ENCODE measurements at regions not wholly inside any gene's neighbourhood (a gene's known extent, or its start where the extent isn't known, plus 50 kb on each side); places are given as distances from the start of the nearest gene placed in this dataset.
"Not testable (repeated sequence)": the region's sequence is repeated elsewhere in the genome, so short reads cannot be mapped to it uniquely, and the experiment has no call there.

DNA sequence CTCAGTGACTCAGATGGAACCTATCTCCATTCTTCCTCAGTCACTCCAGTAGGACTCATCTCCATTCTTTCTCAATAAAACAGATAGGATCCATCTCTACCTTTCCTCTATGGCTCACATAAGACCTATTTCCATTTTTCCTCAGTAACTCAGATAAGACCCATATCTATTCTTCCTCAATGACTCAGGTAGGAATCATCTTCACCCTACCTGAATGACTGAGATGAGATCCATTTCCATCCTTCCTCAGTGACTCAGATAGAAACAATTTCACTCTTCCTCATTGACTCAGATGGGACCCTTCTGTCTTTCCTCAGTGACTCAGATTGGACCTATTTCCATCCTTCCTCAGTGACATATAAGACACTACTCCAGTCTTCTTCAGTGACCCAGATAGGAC lies 165.1 kb downstream of the FBXO4 start:
- no peak for DNase-seq

GRCh38 chr5:42099846-42100245 lies 174.8 kb downstream of the FBXO4 start:
- not testable (repeated sequence) for DNase-seq

DNA sequence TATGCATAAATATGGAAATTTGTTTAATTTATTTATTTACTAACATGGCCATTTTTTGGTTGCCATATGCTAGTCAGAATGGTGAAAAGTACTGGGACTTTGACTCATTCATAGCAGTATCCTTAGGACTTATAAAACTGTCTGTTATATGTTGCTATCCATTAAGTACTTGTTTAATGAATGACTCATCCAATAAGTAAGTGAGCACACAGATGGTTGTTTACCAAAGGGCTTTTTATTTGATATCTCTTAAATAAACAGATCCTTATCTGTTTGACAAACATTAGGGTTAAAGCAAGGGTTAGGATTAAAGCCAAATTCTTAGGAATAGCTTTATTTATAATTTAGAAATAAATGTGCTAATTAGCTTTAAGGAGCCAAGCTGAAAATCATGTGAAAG lies 183.4 kb downstream of the FBXO4 start:
- no peak for DNase-seq

DNA sequence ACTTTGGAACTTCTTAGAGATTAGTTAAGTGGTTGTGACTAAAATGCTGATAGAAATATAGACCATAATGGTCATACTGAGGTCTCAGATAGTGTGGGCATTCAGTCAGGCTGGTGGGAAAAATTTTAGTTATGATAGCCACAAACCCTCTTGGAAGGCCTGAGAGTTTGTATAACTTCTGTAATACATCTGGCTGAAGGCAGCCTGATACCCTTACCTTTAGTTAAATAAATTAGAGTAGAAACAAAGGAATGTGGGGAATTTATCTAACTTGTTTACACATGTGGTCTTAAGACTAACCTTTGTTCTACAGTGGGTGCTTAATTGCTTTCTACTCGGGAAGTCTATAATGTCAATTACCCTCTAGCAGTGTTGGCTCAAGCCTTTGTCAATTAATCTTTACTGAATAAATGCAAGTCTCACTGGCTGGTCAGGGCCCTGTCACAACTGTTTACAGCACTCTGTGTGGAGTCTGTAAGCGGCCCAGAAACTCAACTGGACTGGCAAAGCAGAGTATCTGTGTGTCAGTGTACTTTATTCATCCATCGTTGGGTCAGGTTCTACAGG lies 184.0 kb downstream of the FBXO4 start:
- DNase-seq: no peak

DNA sequence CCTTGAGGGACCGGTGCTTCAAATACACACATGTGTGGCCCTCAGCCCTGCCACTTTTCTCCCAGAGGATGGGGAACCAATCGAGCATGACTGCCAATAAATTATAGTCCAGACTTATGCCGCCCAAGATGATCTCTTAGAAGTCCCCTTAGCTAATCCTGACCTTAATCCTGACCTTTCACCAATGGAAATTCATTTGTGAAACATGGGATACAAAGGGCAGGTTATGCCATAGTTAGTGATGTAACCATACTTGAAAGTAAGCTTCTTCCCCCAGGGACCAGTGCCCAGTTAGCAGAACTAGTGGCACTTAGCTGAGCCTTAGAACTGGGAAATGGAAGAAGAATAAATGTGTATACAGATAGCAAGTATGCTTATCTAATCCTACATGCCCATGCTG lies 190.6 kb downstream of the FBXO4 start:
- DNase-seq: not testable (repeated sequence)

DNA sequence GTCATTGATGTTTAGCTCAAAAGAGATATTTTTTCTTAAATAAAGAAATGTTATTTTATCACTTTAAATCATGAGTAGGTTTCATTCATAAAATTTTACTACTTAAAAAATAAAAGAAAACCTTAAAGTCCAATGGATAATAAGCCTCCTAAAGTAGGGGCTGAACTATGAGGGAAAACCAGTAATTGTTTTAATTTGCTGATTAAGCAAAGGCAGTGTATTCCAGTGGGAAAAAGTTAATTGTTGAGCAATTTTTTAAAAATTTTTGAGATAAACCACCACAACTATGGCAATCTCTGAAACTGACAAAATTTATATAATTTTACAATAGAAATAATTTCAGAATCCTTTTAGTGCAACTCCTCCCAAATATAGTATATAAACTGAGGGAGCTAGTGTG lies 195.0 kb downstream of the FBXO4 start:
- no peak for DNase-seq

DNA sequence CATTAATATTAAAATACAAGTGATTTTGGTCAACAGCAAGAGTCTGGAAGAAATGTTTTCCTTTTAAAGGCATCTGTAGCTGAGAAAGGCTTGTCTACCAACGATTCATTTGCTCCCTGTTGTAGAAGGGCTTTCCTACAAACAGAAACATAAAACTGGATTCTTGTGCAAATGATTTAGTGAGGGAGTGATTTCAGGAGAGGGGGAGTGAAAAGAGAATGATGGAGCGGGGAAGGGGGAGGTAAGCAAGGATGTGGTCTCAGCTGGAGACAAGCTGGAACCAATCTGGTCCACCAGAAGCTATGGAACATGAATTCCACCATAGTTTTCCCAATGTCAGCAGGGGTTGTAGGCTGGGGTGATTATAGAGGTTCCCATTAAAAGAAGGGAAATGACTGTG lies 196.3 kb downstream of the FBXO4 start:
- no peak for DNase-seq

GRCh38 chr5:42131081-42131480 lies 206.0 kb downstream of the FBXO4 start:
- DNase-seq: no peak

- DNase-seq: no peak
These were observed 218.3 kb downstream of the FBXO4 start for GRCh38 chr5:42143361-42143760.

GRCh38 chr5:42148813-42149212 lies 223.7 kb downstream of the FBXO4 start:
- DNase-seq: no peak

GRCh38 chr5:42157215-42157614 lies 232.1 kb downstream of the FBXO4 start:
- DNase-seq: no peak

DNA sequence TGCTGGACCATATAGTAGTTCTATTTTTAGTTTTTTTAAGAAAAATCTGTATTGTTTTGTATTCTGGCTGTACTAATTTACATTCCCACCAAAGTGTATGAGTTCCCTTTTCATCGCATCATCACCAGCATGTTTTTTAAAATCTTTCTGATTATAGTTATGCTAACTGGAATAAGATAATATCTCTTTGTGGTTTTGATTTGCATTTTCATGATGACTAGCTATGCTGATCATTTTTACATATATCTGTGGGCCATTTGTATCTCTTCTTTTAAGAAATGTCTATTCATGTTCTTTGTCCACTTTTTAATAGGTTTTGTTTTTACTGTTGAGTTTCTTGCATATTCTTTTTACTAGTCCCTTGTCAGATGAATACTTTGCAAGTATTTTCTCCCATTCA lies 238.0 kb downstream of the FBXO4 start:
- DNase-seq: no peak

DNA sequence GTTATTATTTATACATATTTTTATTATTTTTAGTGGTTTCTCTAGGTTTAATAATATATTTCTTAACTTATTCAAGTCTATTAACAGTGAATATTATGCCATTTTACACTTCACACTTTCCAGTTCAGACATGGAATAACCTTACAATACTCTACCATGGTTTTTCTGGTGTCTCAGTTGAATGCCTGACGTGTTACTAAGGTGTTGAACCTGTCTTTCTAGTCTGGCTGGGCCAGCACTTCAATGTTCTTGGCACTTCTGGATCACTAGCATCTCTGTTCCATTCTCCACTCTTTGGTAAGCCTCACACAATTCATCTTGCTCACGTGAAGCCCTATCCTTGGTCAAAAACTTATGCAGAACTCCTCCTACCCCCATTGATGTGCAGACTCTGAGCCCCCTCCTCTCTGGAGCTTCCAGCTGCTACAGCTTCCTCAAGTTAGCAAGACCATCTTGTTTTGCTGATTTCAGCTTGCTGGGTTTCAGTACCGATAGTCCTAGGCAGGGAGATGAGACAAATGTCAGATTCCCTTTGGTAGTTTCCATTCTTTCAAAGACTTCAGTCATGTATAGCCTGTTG lies 243.1 kb downstream of the FBXO4 start:
- no peak for DNase-seq

- not testable (repeated sequence) for DNase-seq
These were observed 247.1 kb upstream of the GHR start for GRCh38 chr5:42176118-42176517.

GRCh38 chr5:42179843-42180242 lies 243.4 kb upstream of the GHR start:
- not testable (repeated sequence) for DNase-seq

GRCh38 chr5:42216904-42217303 lies 206.3 kb upstream of the GHR start:
- DNase-seq: no peak

GRCh38 chr5:42217791-42218190 lies 205.4 kb upstream of the GHR start:
- no peak for DNase-seq

DNA sequence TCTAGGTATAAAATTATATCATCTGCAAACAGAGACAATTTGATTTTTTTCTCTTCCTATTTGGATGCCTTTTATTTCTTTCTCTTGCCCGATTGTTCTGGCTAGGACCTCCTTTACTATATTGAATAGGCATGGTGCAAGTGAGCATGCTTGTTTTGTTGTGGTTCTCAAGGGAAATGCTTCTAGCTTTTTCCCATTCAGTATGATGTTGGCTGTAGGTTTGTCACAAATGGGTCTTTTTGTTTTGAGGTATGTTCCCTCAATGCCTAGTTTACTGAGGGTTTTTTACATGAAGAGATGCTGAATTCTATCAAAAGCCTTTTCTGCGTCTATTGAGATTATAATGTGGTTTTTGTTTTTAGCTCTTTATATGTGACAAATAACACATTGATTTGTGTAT lies 198.2 kb upstream of the GHR start:
- no peak for DNase-seq

GRCh38 chr5:42228279-42228678 lies 195.0 kb upstream of the GHR start:
- DNase-seq: no peak

GRCh38 chr5:42230839-42231238 lies 192.4 kb upstream of the GHR start:
- DNase-seq: no peak

DNA sequence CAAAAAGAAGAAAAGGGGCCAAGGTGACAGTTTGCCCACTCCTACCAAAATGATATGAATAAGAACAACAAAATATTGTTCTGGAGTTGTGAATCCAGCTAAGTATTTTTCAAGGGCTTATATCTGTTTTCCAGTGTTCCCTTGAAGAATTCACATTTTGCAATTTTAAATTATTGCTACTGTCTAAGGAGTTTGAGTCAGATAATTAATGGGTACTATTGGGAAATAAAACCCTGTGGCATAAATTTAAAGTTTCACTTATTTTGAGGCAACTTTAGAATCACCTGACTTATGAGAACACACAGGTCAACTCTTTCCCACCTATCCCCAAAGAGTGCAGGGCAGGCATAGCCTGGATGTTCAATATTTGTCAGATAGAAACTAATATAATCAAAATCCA lies 188.0 kb upstream of the GHR start:
- DNase-seq: no peak

DNA sequence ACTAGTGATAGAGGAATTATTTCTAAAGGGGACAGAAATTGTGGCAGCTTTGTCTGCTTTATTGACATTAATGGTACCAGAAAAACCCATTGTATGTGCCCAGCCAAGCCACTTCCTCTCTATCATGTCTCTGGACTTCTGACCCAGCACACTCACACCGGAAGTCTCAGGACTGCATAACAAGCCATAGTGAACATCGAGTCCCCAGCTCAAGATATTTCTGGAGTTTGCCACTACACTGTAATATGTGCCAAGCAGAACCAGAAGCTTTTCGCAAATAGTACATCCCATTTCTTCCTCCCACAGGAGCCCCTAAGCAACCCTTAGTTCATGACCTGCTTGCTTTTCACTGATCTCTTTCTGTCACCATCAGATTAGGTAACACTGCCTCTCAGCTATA lies 187.4 kb upstream of the GHR start:
- DNase-seq: no peak

GRCh38 chr5:42241636-42242035 lies 181.6 kb upstream of the GHR start:
- DNase-seq: no peak

DNA sequence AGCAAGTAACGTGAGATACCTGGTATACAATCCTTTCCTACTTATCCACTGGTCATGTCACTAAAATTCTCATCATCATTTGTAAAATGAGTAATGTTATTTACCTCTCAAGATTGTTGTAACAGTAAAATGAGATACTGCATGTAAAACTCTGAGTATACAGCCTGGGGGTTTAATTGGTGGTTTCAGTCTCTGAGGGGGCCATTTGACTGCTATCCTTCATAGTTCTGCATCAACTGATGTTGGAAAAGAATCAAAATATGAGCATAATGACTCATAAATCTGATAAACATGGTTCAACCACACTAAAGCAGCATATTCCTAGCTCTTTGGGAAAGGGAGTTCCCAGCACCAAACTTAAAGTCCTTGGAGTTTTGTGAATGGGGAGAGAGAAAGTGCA lies 181.0 kb upstream of the GHR start:
- DNase-seq: no peak

GRCh38 chr5:42242881-42243485 lies 180.3 kb upstream of the GHR start:
- DNase-seq: no peak
